Neural cell (in vitro differentiated cells): ENCODE measurements at regions not wholly inside any gene's neighbourhood (a gene's known extent, or its start where the extent isn't known, plus 50 kb on each side); places are given as distances from the start of the nearest gene placed in this dataset.

Experiments
- H2AFZ ChIP-seq: fragments of 200-600, 300-800 bp; sonication (generic), shearing (Covaris generic); 2 replicates; pipeline ENCODE4 v1.6.0; 2014; ENCODE audit warnings: low read depth, mild to moderate bottlenecking, antibody characterized with exemption, low read length, moderate library complexity
- H3F3A ChIP-seq: fragments of 200-600 bp; shearing (Covaris generic); 2 replicates; pipeline ENCODE4 v1.6.1; 2016; ENCODE audit warnings: mild to moderate bottlenecking, moderate library complexity, mixed read lengths, antibody characterized with exemption, low read length; ENCODE audit not compliant: insufficient read depth, poor library complexity, severe bottlenecking
- H3K27ac ChIP-seq: fragments of 200-600, 300-800 bp; sonication (generic), shearing (Covaris generic); 2 replicates; pipeline ENCODE4 v1.5.1; 2014; ENCODE audit warnings: mild to moderate bottlenecking, low read length, moderate library complexity
- H3K27me3 ChIP-seq: fragments of 300-800, 200-600 bp; sonication (generic), shearing (Covaris generic); 2 replicates; pipeline ENCODE4 v1.6.0; 2014; ENCODE audit warnings: mild to moderate bottlenecking, low read depth, low read length, moderate library complexity; ENCODE audit not compliant: insufficient read depth
- H3K36me3 ChIP-seq: fragments of 300-800, 200-600 bp; sonication (generic), shearing (Covaris generic); 2 replicates; pipeline ENCODE4 v1.5.1; 2014; ENCODE audit warnings: mild to moderate bottlenecking, antibody characterized with exemption, low read length, moderate library complexity; ENCODE audit not compliant: insufficient read depth
- H3K4me2 ChIP-seq: fragments of 300-800, 200-600 bp; sonication (generic), shearing (Covaris generic); 2 replicates; pipeline ENCODE4 v1.6.0; 2014; ENCODE audit warnings: mild to moderate bottlenecking, low read length
- H3K4me3 ChIP-seq: fragments of 300-800, 200-600 bp; sonication (generic), shearing (Covaris generic); 2 replicates; pipeline ENCODE4 v1.5.1; 2014; ENCODE audit warnings: mild to moderate bottlenecking, low read length, moderate library complexity
- H3K79me2 ChIP-seq: fragments of 200-600 bp; shearing (Covaris generic); replicated peaks from 2 replicates; pipeline ENCODE4 v1.6.0; 2014; ENCODE audit warnings: mild to moderate bottlenecking, low read length, moderate library complexity; ENCODE audit not compliant: insufficient read depth
- H3K9ac ChIP-seq: fragments of 300-800, 200-600 bp; sonication (generic), shearing (Covaris generic); 2 replicates; pipeline ENCODE4 v1.6.1; 2016; ENCODE audit warnings: mild to moderate bottlenecking, low read length, mixed read lengths
- H3K9me2 ChIP-seq: fragments of 200-600 bp; shearing (Covaris generic); 2 replicates; pipeline ENCODE4 v1.6.1; 2016; ENCODE audit warnings: mild to moderate bottlenecking, low read length, mixed read lengths; ENCODE audit not compliant: insufficient read depth
- H3K9me3 ChIP-seq: fragments of 200-600, 300-800 bp; sonication (generic), shearing (Covaris generic); 2 replicates; pipeline ENCODE4 v1.6.1; 2016; ENCODE audit warnings: mild to moderate bottlenecking, mixed run types, low read length, moderate library complexity, mixed read lengths
- H4K20me1 ChIP-seq: fragments of 200-600 bp; shearing (Covaris generic); 2 replicates; pipeline ENCODE4 v1.6.1; 2016; ENCODE audit warnings: mild to moderate bottlenecking, mixed run types; ENCODE audit not compliant: insufficient read depth
- EP300 ChIP-seq: fragments of 450-650 bp; conservative IDR thresholded peaks from 2 replicates; pipeline ENCODE4 v1.6.1; 2014; ENCODE audit warnings: antibody characterized with exemption, mild to moderate bottlenecking, moderate library complexity; ENCODE audit not compliant: poor library complexity, severe bottlenecking
- EZH2 ChIP-seq: fragments of 200-600, 300-800 bp; shearing (Covaris generic), sonication (generic); IDR thresholded peaks from 2 replicates; pipeline ENCODE4 v1.6.1; 2014; ENCODE audit warnings: antibody characterized with exemption, low read length, borderline replicate concordance, mild to moderate bottlenecking; ENCODE audit not compliant: insufficient read depth, poor library complexity, severe bottlenecking
- MXI1 ChIP-seq: fragments of 450-650 bp; conservative IDR thresholded peaks from 2 replicates; pipeline ENCODE4 v1.6.1; 2014; ENCODE audit warnings: antibody characterized with exemption, mild to moderate bottlenecking; ENCODE audit not compliant: poor library complexity, severe bottlenecking
- POLR2AphosphoS5 ChIP-seq: IDR thresholded peaks from 2 replicates; pipeline ENCODE4 v1.6.1; 2012
- RAD21 ChIP-seq: fragments of 450-650 bp; conservative IDR thresholded peaks from 2 replicates; pipeline ENCODE4 v1.6.1; 2014; ENCODE audit warnings: antibody characterized with exemption, mild to moderate bottlenecking, moderate library complexity
- SMC3 ChIP-seq: fragments of 450-650 bp; conservative IDR thresholded peaks from 2 replicates; pipeline ENCODE4 v1.6.1; 2014; ENCODE audit warnings: antibody characterized with exemption, mild to moderate bottlenecking, moderate library complexity; ENCODE audit not compliant: poor library complexity
- TAF1 ChIP-seq: IDR thresholded peaks from 2 replicates; pipeline ENCODE4 v1.6.1; 2012; ENCODE audit warnings: low read depth
- TF ChIP-seq, protein P1 (sequence below): fragments of 450-650 bp; IDR thresholded peaks from 2 replicates; pipeline ENCODE4 v1.5.1; 2014; ENCODE audit warnings: antibody characterized with exemption, mild to moderate bottlenecking, moderate library complexity; ENCODE audit not compliant: poor library complexity, severe bottlenecking
- TF ChIP-seq, protein P2 (sequence below): IDR thresholded peaks from 2 replicates; pipeline ENCODE4 v1.6.1; 2012; ENCODE audit warnings: borderline replicate concordance

DNA sequence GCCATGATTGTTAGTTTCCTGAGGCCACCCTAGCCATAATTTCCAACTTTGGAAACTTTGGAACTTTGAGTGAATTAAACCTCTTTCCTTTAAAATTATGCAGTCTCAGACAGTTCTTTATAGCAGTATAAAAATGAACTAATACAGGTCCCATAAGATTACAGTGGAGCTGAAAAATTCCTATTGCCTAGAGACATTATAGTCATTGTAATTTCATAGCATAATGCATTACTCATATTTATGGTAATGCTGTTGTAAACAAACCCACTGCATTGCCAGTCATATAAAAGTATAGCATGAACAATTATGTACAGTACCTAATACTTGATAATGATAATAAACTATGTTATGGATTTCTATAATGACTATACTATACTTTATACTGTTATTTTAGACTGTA is 88.0 kb upstream of the TMEM229A start:
- Histone ChIP-seq H3K27ac (no peak overlapping the region), H3K9me3 (no peaks in the 10 kb centered on the region), H3K4me2 (no peak overlapping the region), H3K9ac (no peak overlapping the region), H3K4me3 (no peak overlapping the region), H3F3A (no peaks in the 10 kb centered on the region), H3K79me2 (no peaks in the 10 kb centered on the region), H3K27me3 (no peaks in the 10 kb centered on the region), H4K20me1 (no peaks in the 10 kb centered on the region), H2AFZ (no peak overlapping the region), H3K9me2 (no peaks in the 10 kb centered on the region), H3K36me3 (no peaks in the 10 kb centered on the region)
- TF ChIP-seq SMC3 (no peak), TAF1 (no peak), POLR2AphosphoS5 (no peak), EP300 (no peak), RAD21 (no peak), MXI1 (no peak), EZH2 (no peak)
- TF ChIP-seq, protein P1, sequence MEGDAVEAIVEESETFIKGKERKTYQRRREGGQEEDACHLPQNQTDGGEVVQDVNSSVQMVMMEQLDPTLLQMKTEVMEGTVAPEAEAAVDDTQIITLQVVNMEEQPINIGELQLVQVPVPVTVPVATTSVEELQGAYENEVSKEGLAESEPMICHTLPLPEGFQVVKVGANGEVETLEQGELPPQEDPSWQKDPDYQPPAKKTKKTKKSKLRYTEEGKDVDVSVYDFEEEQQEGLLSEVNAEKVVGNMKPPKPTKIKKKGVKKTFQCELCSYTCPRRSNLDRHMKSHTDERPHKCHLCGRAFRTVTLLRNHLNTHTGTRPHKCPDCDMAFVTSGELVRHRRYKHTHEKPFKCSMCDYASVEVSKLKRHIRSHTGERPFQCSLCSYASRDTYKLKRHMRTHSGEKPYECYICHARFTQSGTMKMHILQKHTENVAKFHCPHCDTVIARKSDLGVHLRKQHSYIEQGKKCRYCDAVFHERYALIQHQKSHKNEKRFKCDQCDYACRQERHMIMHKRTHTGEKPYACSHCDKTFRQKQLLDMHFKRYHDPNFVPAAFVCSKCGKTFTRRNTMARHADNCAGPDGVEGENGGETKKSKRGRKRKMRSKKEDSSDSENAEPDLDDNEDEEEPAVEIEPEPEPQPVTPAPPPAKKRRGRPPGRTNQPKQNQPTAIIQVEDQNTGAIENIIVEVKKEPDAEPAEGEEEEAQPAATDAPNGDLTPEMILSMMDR: no peak
- TF ChIP-seq, protein P2, sequence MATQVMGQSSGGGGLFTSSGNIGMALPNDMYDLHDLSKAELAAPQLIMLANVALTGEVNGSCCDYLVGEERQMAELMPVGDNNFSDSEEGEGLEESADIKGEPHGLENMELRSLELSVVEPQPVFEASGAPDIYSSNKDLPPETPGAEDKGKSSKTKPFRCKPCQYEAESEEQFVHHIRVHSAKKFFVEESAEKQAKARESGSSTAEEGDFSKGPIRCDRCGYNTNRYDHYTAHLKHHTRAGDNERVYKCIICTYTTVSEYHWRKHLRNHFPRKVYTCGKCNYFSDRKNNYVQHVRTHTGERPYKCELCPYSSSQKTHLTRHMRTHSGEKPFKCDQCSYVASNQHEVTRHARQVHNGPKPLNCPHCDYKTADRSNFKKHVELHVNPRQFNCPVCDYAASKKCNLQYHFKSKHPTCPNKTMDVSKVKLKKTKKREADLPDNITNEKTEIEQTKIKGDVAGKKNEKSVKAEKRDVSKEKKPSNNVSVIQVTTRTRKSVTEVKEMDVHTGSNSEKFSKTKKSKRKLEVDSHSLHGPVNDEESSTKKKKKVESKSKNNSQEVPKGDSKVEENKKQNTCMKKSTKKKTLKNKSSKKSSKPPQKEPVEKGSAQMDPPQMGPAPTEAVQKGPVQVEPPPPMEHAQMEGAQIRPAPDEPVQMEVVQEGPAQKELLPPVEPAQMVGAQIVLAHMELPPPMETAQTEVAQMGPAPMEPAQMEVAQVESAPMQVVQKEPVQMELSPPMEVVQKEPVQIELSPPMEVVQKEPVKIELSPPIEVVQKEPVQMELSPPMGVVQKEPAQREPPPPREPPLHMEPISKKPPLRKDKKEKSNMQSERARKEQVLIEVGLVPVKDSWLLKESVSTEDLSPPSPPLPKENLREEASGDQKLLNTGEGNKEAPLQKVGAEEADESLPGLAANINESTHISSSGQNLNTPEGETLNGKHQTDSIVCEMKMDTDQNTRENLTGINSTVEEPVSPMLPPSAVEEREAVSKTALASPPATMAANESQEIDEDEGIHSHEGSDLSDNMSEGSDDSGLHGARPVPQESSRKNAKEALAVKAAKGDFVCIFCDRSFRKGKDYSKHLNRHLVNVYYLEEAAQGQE: no peak

DNA sequence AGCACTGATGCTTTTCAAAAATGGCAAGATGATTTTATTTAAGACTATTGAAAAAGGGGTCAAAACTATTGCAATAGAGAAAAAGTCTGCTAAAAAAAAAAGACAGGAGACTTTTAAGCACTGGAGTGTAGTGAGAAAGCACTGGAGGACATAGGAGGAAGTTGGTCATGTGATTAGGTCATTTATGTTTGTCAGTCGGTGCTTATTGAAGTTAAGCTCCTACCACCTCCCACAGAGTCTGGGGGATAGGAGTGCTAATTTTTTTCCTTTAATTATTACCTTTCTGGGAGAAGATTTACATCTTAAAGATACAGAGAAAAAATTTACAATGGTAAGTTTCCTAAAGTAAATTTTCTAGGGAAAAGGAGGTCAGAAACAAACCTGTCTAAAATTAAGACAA is 80.2 kb upstream of the TMEM229A start:
- Histone ChIP-seq H3K79me2 (no peaks in the 10 kb centered on the region), H3F3A (no peaks in the 10 kb centered on the region), H2AFZ (no peak overlapping the region), H3K27me3 (no peaks in the 10 kb centered on the region), H3K9me3 (no peaks in the 10 kb centered on the region), H3K9ac (no peak overlapping the region), H3K4me2 (no peak overlapping the region), H3K9me2 (no peaks in the 10 kb centered on the region), H3K36me3 (no peaks in the 10 kb centered on the region), H3K4me3 (no peak overlapping the region), H3K27ac (no peak overlapping the region), H4K20me1 (no peaks in the 10 kb centered on the region)
- TF ChIP-seq RAD21 (no peak), SMC3 (no peak), MXI1 (no peak), EP300 (no peak), TAF1 (no peak), EZH2 (no peak), POLR2AphosphoS5 (no peak)
- TF ChIP-seq, protein P2: no peak
- TF ChIP-seq, protein P1: no peak
